HG02943 (cell line): ENCODE measurements at regions not wholly inside any gene's neighbourhood (a gene's known extent, or its start where the extent isn't known, plus 50 kb on each side); places are given as distances from the start of the nearest gene placed in this dataset.
"Not testable (repeated sequence)": the region's sequence is repeated elsewhere in the genome, so short reads cannot be mapped to it uniquely, and the experiment has no call there.

Experiments used
- ATAC-seq: cut with Tn5 transposase; IDR thresholded peaks from one replicate; pipeline ENCODE4 v1.9.1; 2021; ENCODE audit warnings: mild to moderate bottlenecking, low read depth, moderate library complexity; ENCODE audit not compliant: unreplicated experiment

DNA sequence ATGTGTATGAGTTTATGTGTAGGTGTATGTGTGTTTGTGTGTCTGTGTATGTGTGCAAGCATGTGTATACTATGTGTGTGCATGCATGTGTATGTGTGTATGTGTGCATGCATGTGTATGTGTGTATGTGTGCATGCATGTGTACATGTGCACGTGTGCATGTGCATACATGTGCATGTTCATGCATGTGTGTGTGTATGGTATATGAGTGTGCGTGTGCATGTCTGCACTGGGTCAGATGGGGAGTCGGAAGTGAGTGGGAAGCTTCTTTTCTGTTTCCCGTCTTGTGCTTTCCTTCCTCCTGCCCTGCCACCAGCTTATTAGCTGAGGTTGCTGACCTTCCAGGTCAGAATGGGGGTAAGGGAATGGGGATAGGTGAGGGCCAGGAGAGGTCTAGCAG, 174.7 kb downstream of the MAP2K4 start:
- ATAC-seq, result no peak

DNA sequence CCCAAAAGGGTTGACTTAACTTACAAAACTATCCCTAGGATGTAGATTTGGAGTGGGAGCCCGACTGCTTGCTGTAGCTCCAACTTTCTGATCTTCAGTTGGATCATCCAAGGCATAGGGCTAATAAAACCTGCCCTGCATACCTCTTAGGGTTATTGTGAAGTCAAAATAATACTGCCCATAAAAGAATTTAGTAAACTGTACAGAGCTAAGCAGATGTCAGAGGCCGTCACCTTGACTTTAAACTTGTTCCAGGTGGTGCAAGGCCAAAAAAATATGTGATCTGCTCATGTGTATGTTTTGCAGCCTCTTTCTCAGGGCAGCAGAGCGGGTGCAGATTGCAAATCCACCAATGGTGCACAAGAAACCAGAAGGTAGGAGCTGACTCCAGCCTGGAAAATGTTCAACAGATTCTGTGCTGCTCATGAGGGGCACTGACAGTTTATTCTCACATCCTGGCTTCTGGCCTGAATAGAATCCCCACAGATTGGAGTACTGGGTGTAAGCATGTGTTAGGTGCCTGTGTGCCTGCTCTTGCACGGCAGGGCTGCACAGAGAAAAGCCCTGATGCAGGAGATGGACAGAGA, 180.7 kb downstream of the MAP2K4 start:
- no peak for ATAC-seq

DNA sequence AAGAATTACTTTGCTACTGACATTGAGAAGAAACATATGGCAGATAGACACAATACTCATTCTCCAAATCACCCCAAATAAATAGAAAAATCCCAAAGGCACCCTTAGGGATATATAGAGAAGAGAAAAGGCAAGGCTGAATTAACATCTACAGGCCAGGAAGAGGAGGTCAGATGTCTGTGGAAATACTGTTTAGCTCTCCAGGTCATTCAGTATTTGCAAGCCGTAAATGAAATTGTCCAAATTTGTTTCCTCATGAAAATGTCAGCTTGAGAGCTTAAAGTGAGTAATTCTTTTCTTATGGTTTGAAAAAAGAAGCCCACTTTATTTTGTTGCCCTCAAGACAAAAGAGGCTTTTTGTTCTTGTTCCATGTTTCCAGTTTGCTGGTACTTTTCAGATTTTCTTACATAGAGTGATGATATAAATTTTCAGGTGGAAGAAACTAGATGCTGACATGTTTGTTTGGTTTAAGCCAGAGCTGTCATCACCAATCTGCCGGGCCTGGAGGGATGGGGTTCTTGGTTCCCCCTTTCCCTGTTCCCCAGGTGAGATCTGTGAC, 189.0 kb downstream of the MAP2K4 start:
- no peak for ATAC-seq

DNA sequence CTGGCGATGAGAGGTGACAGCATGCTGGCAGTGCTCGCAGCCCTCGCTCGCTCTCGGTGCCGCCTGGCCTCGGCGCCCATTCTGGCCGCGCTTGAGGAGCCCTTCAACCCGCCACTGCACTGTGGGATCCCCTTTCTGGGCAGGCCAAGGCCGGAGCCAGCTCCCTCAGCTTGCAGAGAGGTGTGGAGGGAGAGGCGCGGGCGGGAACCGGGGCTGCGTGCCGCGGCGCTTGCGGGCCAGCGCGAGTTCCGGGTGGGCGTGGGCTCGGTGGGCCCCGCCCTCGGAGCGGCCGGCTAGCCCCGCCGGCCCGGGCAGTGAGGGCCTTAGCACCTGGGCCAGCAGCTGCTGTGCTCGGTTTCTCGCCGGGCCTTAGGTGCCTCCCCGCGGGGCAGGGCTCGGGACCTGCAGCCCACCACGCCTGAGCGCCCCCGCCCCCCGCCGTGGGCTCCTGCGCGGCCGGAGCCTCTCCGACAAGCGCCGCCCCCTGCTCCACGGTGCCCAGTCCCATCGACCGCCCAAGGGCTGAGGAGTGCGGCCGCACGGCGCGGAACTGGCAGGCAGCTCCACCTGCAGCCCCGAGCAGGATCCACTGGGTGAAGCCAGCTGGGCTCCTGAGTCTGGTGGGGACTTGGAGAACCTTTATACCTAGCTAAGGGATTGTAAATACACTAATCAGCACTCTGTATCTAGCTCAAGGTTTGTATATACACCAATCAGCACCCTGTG, 200.2 kb downstream of the MAP2K4 start:
- ATAC-seq, result not testable (repeated sequence)

DNA sequence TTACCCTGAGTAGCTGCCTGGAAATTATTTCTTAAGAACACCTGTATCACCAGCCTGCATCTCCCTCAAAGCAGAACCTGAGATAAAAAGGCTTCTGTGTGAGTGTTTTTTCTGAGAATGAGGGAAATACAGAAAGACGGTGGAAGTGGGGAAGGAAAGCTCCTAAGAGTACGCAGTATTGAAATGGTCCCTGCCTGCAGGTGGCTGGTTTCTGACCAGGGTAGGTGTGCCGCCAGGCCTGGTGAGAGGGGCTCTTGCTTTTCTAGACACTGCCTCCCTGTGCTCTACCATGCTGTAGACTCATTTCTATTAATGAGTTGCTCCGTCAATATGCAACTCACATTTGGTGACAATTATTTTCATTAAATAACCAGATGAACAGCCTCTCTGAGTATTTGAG, 201.7 kb downstream of the MAP2K4 start:
- ATAC-seq, result no peak

DNA sequence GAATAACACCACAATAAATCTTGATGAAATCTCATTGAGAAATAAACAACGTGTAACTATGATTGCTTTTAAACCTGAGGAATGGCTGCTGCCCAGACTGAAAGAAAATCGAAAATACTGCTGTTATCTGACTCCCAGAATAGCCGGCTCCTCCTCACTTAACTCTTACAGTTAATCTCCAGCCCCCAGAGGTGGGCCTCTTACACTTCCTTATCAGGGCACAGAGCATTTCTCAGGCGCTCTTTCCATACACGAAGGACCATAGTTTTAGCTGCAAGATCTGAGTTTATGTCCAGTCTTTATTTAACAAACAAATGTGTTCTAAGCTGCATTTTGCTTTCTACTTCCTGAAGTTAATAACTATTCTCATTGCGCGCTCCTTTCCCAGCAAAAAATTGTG, 206.9 kb downstream of the MAP2K4 start:
- ATAC-seq, result no peak

DNA sequence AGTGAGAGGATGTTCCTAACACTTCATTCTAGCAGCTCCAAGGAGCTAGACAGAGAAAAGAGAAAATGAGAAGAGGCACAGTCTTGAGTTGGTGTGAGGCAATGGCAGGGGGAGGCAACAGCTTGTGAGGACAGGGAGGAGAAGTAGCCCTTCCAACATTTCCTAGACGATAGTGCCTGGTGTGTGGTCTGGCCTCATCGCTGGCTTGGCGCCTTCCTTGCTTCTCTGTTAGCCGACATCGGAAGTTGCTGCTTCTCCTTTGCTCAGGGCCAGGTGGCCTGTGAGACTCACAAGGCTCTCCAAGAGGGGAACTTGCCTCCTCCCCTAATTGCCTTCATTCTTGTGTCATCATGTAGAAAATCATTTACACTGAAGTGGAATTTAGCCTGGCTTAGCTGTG, 208.7 kb downstream of the MAP2K4 start:
- no peak for ATAC-seq

DNA sequence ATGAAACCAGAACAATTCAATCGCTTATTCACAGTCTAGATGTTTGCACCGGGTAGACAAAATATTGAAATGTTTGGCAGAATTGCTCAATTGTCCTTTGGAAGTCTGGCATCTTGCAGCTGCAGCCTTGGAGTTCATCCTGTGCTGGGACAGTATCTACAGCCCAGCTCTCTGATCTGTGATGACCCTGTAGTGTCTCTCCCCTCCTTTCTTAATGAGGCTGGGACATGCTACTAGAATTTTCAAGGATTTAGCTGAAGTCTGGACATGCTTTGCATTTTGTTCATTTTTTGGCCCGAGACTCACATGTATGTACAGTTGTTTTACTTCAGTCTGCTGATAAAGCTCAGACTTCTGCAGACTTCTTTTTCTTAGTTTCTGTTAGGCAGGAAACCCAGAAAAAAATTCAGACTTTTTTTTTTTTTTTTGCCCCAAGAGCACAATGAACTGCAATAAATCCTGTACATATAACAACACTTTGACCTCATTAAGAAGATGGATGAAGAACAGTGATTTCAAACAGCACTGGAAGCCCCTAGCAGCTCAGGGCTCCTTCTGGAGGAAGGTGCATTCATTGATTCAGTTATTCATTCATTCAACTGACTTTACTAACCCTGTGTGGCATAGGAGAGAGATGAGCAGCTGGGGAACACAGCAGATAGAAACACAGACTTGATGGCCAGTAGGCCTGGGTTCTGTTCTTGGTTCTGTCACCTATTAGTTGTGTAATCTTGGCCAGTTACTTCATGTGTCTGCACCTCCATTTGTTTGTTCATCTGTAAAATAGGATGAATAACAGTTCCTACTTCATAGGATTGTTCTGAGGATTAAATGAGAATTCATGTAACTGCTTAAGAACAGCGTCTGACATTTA, 210.0 kb downstream of the MAP2K4 start:
- no peak for ATAC-seq

DNA sequence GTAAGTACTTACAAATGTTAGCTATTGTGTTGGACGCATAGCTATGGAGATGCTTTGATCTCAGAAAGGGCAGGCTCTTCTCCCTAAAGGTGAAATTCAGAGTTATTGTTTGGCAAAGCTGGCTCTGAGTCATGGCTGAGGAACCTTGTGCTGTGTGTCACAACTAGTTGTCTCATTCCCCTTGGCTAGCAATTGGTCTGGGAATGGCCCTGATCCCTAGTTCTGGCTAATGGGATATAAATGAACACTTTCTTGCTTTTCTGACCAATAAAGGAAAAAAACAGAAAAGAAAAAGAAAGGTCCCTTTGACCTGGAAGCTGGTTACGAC, 210.6 kb downstream of the MAP2K4 start:
- ATAC-seq, result no peak

DNA sequence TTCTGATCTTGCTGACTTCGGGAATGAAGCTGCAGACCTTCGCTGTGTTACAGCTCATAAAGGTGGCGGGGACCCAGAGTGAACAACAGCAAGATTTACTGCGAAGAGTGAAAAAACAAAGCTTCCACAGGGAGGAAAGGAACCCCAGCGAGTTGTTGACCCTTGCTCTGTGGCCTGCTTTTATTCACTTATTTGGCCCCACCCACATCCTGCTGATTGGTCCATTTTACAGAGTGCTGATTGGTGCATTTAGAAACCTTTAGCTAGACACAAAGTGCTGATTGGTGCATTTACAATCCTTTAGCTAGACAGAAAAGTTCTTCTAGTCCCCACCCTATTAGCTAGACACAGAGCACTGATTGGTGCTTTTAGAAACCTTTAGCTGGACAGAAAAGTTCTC, 218.3 kb downstream of the MAP2K4 start:
- ATAC-seq, result not testable (repeated sequence)

DNA sequence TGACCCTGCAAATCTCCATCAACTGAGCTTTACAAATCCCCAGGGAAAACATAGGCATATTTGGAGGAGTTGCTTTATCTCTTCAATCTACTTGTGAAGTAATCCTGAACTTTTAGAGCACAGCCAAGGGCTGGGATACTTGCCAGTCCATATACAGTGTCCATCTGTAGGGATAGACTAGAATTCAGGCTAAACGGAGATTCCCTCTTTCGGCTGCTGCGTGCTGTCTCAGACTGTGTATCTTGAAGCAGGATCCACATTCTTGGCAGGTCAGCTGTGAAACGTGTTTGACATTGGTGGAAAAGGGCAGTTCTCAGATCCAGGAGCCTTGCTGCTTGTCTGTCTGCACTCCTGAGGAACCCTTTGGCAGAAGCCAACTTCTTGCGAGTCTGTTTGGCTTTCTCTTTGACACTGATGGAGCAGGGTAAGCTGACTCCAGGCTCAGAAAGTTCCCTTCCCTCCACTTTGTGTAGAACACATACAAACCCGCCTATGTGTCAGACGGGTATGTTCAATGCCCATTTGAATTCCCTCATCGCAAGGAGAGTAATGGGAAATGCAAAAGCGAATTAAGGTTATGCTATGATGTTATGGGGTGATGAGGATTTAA, 221.8 kb downstream of the MAP2K4 start:
- no peak for ATAC-seq

DNA sequence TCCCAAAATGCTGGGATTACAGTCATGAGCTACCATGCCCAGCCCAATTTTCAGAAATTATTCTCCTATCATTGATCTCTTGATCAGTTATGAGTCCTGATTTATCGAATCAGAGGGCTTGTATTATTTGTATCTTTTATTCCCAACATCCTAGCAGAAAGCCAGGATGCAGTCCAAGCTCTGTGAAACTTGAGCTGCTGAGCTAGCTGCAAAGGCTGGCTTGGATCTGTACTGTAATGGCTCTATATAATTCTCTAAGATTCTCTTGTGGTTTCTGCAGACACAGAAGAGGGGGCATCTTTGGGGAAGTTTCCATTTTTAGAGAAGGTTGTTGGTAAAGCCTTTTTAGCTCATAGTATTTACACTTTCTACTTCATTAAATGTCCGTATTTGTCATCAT, 227.1 kb downstream of the MAP2K4 start:
- ATAC-seq, result no peak

DNA sequence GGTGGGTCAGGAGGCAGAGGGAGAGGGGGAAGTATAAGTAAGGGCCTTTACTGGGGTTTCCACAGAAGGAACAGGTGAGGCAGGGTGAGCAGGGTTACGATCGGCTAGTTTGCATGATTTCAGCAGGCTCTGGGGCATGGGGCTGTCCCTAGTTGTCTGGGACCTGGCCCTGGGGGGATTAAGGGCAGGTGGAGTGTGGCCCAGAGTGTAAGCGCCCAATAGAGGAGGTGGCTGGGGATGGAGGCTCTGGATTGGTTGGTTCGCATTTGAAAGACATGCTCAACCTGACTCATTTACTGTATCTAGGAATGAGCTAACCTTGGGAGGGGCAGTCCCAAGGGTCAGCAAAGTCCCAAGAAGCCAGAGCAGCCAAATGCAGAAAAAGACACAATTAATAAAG, 230.3 kb downstream of the MAP2K4 start:
- ATAC-seq, result no peak

DNA sequence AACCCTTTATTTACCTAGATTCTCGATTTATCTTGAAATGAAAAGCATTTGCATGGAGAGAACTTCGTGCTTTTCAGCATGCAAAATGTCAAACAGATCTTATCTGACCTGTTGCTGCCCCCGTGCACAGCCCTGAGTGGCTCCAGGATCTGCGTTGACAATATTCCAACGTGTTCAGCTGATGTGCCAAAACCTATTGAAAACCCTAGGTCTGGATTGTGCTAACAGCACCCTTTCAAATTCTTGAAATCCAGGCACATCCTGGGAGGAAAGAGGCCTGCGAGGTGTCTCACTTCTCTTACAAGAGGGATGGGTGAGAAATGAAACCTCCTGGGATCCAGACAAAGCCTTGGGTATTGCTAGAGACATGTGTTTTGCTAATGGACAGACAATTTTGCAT, 231.8 kb downstream of the MAP2K4 start:
- ATAC-seq, result no peak

DNA sequence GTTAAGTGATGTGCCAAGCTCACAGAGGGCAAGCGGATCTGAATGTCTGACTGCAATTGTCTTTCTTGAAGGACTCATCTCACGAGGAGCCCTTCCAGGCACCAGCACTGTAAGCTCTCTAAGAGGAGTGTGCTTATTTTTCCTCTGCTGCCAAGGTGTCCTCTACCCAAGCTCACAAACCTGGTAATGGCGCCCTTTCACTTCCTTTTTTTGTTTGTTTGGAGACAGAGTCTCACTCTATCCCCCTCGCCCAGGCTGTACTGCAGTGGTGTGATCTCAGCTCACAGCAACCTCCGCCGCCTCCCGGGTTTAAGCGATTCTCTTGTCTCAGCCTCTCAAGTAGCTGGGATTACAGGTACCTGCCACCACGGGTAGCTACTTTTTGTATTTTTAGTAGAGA, 233.8 kb downstream of the MAP2K4 start:
- ATAC-seq, result no peak

DNA sequence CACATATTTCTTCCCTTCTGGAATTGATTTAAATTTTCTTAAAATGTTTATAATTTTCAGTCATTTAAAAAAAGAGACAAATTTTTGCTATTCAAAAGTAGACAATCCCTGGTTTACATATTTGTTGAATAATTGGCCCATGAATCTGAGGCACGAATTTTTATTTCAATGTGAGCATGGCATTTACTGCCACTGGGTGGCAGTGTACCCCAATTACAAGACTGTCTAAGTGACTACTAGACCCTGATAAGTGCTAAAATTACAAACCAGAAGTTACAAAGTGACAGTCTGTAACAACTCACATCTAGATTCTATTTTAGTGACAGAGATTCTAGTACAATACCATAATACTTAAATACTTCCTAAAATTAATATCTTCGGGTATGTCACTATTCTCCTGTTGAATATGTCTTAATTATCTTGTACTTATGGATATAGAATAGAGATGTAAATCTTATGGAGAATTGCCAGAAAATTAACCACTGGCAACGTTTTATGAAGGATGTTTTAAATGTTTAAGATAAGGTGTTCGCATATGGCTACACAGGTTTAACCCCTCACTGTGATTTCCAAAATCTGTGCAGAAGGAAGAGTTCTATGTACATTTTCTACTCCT, 235.8 kb downstream of the MAP2K4 start:
- ATAC-seq, result peak; percentile 58

DNA sequence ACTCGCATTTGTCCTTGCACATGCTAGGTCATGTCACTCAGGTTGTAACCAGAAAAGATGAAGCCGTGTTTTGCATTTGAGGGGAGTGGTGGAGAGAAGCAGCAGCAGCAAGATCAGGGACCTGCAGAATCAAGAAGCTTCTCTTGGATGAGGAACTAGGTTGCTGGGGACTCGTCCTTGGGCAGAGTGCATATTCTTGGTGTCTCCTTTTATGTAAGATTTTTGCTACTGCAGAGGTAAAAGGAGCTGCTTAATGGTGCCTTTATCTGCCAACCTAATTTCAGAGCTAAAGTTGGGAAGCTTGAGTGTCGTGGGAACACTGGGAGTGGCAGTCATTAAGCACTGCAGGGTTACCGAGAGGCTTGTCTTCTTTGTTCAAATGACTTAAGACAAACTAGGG, 236.5 kb downstream of the MAP2K4 start:
- no peak for ATAC-seq

DNA sequence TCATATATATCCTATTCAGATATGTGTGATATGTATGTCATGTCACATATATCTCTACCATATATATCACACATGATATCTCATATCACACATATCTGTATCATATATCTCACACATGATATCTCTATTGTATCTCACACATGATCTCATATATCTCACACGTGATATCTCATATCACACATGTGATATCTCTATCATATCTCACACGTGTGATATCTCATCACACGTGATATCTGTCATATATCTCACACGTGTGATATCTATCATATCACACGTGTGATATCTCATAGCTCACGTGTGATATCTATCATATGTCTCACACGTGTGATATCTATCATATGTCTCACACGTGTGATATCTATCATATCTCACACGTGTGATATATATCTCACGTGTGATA, 240.7 kb downstream of the MAP2K4 start:
- no peak for ATAC-seq

DNA sequence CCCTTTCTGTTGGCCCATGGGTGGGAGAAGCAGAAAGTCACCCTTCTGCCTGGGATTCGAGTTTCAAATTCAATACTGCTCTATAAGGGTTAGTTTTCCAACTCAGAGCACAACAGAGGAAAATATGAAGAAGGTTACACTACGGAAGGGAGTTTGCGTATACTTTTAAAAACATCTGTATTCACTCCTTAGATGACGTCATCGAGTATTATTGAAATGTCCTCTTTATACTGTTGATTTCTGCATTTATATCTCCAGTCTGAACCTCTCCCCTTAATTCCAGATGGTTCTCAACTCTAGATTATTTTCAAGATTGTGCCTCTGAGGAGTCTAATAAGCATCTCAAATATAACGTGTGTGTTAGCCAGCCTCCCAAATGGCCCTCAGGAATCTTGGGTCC, 249.1 kb downstream of the MAP2K4 start:
- no peak for ATAC-seq

DNA sequence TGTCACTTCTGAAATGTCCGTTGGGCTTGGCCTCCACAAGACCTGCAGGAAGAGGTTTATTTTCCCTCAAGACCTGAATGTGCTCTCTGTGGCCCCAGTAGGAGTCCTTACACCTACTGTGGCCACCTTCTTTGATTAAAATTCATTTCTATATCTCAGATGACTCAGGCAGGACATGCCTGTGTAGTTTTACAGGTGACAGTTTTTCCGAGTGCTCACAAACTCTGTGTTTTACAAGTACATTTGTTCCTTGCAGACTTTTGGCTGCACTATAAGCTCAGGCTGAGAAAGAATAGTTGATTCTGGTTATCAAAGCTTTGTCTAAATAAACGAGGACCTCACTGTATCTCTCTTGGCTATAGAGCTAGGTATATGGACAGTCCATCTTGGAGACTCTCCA, 257.1 kb downstream of the MAP2K4 start:
- no peak for ATAC-seq

DNA sequence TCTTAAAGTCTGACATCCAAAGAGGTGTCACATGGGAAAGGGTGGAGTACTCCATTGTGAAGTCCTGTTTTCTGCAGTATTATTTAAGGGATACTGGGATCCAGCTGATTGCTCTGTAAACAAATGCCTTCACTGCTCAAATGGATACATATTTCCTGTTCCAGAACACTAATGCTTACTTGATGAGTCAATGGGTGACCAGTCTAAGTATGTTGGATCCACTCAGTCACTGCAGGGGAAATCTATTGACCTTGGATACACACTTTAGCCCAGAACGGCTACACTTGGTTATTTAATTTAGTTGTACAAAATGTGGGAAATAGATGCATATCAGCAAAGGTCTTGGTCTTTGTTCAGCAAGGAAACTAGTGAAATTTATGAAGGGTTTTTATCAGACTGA, 261.4 kb downstream of the MAP2K4 start:
- no peak for ATAC-seq
